Activated effector memory CD4-positive, alpha-beta T cell treated with anti-CD3 and anti-CD28 coated beads, Interleukin-2, amount 50 U/mL, for 16 hours (primary cell): ENCODE measurements at regions not wholly inside any gene's neighbourhood (a gene's known extent, or its start where the extent isn't known, plus 50 kb on each side); places are given as distances from the start of the nearest gene placed in this dataset.

Experiments used
- DNase-seq: peaks from one replicate; pipeline ENCODE4 v3.0.0-alpha.2; 2020

DNA sequence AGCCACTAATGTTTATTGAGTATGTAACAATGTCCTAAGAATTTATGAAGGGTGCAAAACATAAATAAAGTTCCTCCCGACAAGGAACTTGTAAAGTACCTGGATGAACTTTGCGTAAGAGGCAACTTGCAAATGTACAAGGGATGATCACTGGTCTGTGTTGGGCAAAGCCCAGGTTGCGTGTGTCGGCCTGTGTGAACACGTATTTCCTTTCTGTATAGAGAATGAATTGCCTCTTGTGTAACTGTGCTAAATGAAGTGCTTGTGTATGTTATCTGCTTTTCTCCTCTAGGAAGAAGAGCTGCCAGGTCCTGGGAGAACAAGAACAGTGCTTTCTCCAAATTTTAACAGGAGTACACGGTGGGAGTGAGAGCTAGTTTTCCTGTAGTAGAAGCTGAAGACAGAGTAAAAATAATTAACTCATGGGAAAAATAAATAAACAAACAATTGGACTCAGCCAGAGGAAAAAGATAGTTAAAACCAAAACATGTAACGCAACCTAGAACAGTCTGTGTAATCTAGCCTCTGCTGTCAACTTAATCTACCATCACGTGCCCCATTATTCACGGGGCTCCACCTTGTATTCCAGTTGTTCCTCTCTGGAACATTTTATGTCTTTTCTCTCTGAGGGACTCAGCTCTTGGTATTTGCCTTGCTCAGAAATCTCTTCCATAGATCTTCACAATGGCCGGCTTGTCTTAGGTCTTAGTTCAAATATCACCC is 83.7 kb upstream of the RASGRP1 start:
- DNase-seq, result no peak

DNA sequence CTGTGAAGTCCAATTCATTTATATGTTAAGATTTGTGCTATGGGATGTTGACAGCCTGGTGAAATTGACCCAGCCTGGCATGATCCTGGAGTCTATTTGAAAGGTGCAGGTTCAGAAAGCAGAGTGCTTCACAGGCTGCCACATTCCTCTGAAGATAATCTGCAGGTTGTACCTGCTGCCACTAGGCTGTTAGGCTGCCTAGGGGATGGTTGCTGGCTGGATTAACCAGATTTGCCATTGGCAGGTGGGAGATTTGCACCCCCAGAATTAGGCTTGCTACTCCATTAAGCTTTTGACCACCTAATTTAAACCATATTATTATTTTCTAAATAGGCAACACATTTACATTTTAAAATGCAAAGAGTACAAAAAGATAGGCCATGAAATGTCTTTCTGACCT is 85.8 kb upstream of the RASGRP1 start:
- DNase-seq, result no peak

DNA sequence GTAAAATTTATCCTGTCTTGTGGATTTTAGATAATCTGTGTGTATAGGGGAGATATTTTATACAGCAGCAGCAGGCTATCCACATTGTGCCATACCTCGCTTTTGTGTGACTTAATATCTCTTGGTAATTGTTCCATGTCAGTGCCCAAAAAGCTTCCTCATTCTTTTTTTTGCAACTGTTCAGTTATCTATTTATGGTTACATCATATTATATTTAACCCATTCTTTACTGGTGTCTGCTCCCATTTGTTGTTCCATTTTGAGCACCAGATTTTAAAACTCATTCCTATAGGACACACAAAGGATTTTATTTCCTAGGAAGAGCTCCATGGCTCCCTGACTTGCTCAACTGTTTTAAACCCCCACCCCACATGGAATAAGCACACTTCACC is 86.3 kb upstream of the RASGRP1 start:
- DNase-seq, result no peak

DNA sequence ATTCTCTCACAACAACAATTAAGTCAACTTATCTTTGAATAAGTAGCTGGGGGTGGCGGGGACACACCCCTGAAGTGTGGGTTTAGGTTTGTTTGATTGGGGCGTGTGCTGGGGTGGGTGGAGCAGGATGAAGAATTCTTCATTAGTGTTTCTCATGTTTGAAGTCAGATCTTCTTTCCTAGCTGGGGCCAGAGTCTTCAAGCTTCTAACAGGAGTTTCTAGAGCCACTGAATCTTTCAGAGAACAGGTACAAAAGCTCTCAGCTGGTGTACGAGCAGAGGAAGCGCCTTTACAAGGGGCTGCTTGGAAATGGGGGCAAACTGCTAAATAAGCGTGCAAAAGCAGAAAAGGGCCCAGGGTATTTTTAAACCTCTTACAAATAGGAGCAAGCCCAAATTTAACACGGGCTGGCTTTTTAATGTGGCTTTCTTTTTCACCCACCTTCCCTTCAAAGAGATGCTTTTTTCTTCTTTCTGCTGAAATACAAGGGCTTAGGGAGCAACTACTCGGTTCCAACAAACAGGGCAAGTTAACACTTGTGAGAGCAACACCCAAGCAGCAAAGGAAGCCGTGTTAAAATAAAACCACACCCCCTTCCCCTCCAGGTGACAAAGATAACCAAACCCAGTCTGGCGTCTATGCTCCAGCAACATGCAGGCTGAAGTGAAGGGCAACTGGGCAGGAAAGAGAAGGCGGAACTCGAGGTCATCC is 86.9 kb upstream of the RASGRP1 start:
- peak; percentile 79 for DNase-seq

DNA sequence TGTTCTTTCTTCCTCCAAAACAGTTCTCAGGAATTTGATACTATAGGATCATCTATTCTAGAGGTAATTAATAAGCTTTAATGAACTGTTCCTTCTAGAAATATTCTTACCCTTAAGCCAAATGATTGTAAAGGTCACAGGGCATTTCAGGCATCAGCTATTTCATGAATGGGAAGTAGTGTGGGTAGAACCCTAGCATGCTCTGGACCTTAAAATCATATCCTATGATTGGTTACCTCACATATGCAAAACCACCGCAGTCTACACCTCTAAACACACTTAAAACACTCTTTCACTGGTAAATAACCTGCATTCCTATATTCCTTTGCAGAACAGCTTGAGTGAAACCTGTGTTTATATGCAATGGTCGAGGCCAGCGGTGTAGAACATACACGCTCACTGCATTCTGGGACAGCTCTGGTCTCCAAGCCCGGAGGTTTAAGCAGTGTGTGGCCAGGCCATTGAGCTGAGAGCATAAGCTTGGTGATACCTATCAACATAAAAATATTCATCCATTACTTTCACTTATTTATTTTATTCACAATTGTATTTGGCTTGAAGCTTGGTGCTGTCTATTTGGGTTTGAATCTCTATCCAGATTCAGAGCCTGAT is 87.7 kb upstream of the RASGRP1 start:
- DNase-seq, result no peak

DNA sequence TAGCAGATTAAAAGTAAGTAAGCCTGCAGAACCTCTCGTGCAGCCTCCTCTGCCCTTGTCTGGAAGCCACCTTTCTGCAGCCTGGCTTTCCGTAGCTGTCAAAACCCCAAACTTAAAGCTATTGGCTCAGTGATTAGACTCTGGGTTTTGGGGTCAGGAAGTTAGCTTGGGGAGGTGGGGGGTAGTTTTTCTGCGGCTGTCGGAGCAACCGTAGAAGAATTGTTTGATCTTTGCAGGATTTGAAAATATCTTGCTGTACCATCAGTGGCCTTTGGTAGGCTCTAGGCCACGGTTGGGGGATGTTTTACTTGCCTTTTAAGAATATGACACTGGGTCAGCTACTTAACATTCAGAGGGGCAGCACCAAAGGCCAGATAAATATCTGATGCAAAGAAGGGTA is 88.4 kb upstream of the RASGRP1 start:
- peak; percentile 84 for DNase-seq

DNA sequence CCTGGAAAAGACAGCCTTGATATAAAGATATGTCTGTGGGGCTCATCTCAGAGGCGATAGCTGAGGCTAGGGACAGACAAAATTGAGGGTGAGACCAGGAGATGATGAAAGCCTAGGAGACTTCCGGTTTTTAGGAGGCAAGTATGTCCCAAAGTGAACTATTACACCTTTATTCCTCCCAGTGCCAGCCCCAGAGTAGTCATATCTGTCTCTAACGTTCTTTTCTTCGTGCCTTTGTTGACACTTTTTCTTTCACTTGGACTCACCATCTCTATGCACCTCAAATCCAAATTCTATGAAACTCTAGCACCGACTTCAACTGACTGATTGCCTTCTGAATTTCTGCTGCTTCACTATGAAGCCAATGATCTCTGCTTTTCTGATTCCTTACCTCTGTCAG is 93.8 kb upstream of the RASGRP1 start:
- DNase-seq, result no peak

DNA sequence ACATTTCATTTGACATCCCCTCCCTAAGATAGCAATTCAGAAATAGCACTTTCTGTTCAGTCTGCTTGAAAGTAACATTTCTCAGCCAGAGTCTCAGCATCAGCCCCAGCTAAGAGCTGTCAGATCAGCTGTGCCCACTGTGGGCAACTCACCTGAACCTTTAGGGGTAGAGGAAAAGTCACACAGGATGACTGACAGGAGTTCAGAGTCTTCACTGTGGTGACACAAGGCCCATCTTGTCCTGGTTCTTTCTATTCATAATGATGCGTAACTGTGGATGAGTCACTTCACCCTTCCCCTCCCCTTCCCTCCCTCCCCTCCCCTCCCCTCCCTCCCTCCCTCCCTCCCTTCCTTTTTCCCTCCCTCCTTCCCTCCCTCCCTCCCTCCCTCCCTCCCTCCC is 96.1 kb upstream of the RASGRP1 start:
- DNase-seq, result peak; percentile 67

DNA sequence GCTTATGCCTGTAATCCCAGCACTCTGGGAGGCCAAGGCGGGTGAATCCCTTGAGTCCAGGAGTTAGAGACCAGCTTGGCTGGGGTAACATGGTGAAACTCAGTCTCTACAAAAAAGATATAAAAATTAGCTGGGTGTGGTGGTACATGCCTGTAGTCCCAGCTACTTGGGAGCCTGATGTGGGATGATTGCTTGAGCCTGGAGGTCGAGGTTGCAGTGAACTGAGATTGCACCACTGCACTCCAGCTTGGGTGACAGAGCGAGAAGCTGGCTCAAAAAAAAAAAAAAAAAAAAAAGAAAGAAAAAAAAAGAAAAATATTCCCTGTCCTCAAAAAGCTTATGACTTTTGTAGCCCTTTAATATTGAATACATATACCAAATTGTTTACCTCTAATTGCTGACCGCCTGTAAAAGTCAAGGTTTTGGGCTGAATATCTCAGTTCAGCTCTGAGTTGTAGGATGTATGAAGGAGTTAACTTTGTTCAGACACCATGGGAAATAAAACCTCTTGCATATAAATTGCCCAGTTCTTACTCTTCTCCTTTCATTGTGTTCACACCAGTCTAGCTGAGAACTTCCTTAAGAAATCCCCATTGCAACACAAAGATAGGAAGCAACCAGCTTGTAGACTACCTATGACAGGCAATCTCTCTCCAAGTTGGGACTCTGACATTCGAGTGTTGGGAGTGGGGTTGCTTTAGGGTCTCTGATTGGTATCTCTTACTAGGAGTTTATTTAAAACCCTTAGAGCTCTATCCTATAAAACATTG is 97.6 kb upstream of the RASGRP1 start:
- no peak for DNase-seq

DNA sequence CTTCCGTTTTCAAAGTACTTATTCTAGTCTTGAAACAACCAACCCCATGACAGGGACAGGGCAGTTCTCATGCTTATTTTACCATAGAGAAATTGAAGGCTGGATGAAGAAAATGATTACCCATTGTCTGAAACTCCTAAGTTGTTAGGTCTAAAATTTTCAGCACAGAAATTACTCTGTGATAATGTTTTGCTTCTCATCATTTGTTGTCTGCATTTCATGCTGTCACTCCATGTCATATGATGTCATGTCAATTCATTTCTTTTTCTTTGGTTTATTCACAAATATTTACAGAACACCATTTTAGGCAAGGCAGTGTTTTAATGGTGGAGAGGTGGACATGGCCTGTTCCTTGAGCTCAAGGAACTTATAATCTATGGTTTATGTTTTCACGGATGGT is 98.2 kb upstream of the RASGRP1 start:
- no peak for DNase-seq

DNA sequence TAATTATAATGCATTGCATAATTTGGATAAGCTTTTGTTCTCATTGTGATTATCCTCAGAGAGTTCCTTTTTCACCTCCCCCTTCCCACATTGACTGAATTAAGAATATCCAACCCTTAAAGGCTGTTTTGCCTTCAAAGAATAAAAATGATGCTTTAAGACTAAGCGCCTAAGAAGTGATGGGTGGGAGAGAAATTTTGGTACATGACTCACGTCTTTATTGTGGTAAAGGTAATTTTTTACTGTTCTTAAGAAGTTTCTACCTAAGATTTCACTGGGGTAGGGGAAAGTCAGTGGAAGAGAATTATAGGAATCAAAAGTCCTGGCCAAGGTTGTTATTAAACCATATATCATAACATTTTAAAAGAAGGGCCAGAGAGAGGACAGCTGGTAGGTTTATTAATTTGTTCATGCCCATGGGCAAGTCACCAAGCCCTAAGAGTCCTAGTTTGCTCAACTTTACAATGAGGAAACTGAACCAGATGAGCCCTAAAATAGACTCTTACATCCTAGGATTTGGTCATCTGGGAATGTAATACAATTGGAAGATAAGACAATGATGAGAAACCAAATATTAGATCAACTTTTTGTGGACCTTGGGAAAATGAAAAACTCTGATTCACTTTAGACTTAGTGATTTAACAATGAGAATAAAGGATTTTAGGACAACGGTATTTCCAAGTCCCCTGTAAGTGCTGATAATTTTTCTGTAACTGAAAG is 101.1 kb upstream of the RASGRP1 start:
- no peak for DNase-seq

DNA sequence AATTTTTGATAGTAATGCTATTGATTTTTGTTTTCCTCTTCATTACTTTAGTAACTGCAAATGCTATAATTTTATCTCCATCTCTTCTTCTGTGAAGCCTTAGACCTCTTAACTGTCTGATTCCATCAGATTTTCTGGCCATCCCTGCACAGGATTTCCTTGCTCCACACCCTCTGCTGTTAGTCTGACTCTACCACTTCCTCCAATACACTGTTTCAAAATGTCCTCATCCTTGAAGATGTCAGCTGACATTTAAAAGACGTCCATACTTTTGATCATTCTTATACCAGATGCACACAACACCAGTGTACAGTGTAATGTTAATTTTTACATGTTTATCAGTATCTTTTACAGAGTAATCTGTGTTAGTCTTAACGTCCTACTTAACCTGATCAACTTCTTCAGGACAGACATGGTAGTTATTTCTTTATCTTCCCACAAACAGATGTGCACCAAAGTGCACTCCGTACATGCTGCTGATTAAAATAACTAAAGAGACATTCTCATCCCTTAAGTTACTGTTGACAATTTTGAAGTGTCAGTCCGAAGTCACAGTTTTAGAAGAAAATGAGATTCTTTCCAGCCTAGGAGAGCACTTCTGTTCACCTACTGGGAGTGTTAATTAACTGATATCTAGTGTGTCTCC is 102.4 kb upstream of the RASGRP1 start:
- no peak for DNase-seq

DNA sequence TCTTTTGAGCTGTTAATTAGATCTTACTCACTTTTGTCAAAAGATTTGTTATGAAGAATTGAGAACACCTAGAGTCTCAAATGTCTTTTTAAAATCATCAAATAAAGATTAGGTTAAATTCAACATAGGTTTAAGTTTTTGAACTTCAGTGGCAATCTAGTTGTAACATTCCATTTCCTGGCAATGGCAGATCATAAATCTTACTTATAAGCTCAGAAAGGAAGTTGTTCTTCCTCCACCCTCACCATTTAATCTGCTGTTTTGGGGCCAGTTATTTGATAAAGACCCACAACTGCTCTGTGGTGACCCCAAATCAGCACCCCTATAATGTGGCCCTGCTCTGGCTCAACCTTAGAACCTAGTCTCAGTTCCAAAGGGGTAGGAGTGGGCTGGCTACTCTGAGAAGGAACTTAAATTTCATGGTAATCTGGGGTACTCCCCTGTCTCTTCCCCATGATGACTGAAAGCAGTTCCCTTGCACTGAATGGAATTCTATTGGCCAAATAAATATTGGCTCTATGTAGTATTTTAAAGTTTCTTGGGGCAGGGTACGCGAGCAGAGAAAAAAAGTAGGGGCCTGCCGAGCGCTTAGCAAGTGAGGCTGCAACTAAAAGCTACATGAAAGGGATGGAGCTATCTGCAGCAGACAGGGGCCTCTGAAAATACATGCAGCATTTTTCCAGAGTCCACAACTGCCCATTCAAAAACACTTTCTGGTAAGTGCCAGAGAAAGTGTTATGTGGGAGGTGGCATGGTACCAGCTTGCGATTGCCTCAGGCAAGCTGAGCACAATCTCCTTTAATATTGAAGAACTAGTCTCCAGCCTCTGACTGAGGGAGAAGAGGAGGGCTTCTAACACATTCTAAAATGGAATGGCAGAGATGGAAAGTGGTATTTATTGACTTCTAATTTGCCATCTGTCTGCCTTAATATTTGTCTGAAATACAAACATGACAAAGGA is 103.6 kb upstream of the RASGRP1 start:
- no peak for DNase-seq

DNA sequence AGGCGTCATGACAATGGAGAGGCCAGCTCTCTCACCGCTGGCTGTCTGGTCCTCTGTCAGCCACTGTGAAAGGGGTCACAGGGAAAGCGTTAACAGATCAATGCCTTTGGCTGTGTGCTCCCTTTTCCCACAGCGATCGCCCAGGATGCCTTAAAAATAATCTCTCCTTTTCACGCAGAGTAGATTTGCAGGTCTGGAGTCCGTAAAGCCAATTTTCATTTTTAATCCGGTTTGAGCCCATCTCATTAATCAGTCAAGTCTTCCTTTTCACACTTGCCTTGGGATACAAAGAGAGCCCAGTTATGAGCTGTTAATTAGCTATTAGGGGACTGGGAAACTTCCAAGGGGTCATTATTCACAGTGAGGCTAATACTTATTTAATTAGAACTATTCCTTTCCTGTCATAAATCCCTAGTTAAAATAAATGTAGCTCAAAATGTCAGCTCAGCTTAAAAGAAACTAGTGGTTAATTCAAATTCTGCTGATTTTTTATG is 104.3 kb upstream of the RASGRP1 start:
- no peak for DNase-seq

DNA sequence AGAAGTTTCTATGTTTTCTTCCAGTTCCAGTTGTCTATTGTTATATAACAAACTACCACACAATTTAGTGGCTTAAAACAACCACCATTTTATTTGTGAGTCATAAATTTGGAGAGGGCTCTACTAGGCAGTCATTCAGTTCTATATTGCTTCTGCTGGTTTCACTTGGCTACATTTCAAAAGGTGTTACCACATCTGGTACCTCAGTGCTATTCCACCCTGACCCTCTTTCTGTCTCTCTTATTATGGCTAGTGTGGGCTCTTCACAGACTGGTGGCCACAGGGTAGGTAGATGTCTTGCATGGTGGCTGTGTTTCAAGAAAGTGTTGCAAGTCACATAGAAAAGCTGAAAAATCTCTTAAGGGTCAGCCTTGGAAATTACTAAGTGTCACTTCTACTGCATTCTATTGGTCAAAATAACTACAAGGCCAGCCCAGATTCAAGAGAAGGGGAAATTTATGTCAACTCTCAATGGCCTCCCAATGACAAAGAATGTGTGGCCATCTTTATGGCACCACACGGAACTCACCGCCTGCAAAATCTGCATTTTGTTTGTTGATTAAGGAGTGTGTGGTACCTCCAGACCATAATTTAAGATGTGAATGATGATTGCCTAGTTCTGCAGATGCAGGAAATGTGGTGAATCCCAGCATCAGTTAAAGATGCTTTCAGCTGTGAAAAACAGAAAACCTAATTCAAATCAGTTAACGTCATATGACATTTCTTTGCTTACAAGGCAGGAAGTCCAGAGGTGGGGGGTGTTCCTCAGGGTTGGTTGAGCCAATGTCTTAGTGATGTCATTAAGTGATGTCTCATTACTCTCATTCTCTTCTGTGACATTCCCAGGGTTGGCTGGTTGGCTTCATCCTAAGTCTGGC is 105.8 kb upstream of the RASGRP1 start:
- peak; percentile 84 for DNase-seq

DNA sequence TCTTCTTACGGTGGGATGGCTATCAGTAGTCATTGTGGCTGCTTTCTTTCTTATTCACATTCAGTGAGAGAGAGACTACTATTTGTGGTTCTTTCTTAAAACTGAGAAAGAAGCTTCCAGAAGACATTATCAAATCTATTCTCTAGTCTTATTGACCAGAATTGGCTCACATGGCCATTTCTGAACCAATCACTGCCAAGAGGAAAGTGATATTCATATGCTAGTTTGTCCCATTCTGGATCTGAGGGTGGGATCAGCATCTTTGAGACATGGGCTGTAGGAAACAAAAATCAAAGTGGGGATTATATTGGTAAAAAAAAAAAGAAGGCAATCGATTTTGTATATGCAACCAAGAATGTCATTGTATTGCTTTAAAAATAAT is 106.4 kb upstream of the RASGRP1 start:
- no peak for DNase-seq

DNA sequence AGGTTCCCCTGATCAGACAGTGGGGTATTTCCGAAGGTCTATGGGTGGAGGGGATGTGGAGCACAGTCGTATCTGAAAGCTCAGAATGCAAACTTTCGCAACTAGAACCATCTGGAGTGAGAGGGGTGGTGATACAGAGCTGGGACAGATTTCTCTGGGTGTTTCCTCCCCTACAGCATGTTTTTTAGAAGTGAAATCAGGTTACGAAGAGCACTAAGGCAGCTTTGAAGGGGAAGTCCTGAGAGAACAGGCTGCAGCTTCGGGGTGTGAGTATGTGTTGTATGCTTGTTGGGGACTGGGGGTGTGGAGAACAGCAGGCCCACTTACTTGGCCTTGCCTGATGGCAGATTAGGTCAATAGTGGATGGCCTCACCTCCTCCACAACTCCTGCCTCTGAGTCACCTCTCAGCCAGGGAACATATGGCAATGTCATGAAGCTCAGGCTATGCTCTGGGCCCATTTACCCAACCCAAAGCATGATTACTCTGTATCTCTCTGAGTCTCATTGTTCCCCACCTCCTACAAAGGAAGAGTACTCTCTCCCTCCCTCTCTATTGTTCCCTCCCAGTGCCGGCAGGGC is 107.2 kb upstream of the RASGRP1 start:
- DNase-seq, result peak; percentile 77

DNA sequence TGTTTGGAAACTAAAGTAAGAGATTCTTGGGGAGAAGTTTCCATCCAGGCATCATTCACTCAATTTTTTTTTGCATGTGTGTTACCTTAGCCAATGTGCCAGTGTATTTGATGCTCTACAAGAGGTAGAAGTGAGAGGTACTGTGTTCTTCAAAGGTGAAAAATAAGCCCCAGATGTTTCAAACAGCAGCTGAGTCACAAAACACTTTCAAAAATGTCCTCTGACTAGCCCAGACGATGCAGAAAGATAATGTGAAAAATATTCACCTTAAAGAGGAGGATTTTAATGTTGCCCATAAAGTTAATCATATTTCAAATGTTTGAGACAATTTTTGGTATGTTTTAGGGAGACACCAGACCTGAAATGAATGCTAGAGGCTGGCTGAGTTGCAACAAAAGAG is 107.7 kb upstream of the RASGRP1 start:
- no peak for DNase-seq
